BJ (cell line): ENCODE measurements at regions not wholly inside any gene's neighbourhood (a gene's known extent, or its start where the extent isn't known, plus 50 kb on each side); places are given as distances from the start of the nearest gene placed in this dataset.

ENCODE experiments used
- CTCF ChIA-PET: fragments of 350-600 bp; formaldehyde crosslinking; extraction: SDS; loops from one replicate; lab custom pipeline; 2021; ENCODE audit warnings: antibody characterized with exemption, inconsistent platforms; lab: Yijun Ruan, JAX
- POLR2A ChIA-PET: fragments of 300-600 bp; sonication (Branson Sonifier 250); formaldehyde crosslinking; extraction: SDS; loops from one replicate; lab custom pipeline; 2021; ENCODE audit warnings: antibody characterized with exemption; lab: Charles Lee
- DNase-seq: peaks from one replicate; pipeline ENCODE4 v3.0.0-alpha.2; 2011; ENCODE audit warnings: low read depth
- H3K27me3 ChIP-seq: 2 replicates; pipeline ENCODE4 v1.6.0; 2011; ENCODE audit warnings: low read length; ENCODE audit not compliant: control insufficient read depth, insufficient read depth
- H3K36me3 ChIP-seq: 2 replicates; pipeline ENCODE4 v1.5.1; 2011; ENCODE audit warnings: low read length; ENCODE audit not compliant: control insufficient read depth, insufficient read depth
- H3K4me3 ChIP-seq: 2 replicates; pipeline ENCODE4 v1.5.1; 2011; ENCODE audit warnings: low read depth, mild to moderate bottlenecking, control low read depth, low read length
- TF ChIP-seq, protein P1 (sequence below): IDR thresholded peaks from 2 replicates; pipeline ENCODE4 v1.5.1; 2011; ENCODE audit warnings: low read depth, mild to moderate bottlenecking, control low read depth, inconsistent platforms, low read length, moderate library complexity; ENCODE audit not compliant: insufficient read depth

- POLR2A ChIA-PET: no interaction called here
Measured at GRCh38 chr5:96264047-96264446, 169.0 kb downstream of the PCSK1 start.

DNA sequence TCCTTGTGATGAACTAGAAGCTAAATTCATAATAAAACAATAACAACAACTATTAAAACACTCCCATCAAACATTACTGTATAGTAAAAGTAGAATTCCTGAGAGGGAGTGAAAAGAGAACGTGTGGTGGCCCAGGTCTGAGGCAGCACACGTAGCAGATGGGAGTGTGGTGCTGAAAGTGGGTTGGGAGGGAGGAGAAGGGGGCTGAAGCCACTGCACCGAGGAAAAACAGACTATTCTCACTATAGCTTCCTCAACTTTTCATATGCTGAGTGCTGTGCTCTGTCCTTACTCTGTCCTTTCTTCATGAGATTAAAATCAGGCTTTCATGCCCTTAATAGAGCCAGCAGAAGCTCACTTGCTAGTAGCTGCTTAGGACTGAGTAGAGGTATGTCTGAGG, 170.9 kb downstream of the PCSK1 start:
- TF ChIP-seq, protein P1, sequence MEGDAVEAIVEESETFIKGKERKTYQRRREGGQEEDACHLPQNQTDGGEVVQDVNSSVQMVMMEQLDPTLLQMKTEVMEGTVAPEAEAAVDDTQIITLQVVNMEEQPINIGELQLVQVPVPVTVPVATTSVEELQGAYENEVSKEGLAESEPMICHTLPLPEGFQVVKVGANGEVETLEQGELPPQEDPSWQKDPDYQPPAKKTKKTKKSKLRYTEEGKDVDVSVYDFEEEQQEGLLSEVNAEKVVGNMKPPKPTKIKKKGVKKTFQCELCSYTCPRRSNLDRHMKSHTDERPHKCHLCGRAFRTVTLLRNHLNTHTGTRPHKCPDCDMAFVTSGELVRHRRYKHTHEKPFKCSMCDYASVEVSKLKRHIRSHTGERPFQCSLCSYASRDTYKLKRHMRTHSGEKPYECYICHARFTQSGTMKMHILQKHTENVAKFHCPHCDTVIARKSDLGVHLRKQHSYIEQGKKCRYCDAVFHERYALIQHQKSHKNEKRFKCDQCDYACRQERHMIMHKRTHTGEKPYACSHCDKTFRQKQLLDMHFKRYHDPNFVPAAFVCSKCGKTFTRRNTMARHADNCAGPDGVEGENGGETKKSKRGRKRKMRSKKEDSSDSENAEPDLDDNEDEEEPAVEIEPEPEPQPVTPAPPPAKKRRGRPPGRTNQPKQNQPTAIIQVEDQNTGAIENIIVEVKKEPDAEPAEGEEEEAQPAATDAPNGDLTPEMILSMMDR: no peak
- H3K27me3 ChIP-seq: no peaks in the 10 kb centered on the region
- CTCF ChIA-PET: interaction anchor here (1.4 to 1.6 kb wide), 2 partner anchors 17 to 31 kb away, joined by 4 read pairs; no protein-coding TSS in a partner anchor
- POLR2A ChIA-PET: interaction anchor here (0.6 kb wide), 1 partner anchor 326 kb away, joined by 3 read pairs; no protein-coding TSS in a partner anchor
- no peak overlapping the region for H3K4me3 ChIP-seq
- no peaks in the 10 kb centered on the region for H3K36me3 ChIP-seq
- DNase-seq: no peak

More at GRCh38 chr5:96264047-96264446, 169.0 kb downstream of the PCSK1 start:
- Histone ChIP-seq H3K27me3 (no peaks in the 10 kb centered on the region), H3K4me3 (no peak overlapping the region), H3K36me3 (no peaks in the 10 kb centered on the region)
- no peak for DNase-seq
- TF ChIP-seq, protein P1: no peak
- CTCF ChIA-PET: no interaction called here

DNA sequence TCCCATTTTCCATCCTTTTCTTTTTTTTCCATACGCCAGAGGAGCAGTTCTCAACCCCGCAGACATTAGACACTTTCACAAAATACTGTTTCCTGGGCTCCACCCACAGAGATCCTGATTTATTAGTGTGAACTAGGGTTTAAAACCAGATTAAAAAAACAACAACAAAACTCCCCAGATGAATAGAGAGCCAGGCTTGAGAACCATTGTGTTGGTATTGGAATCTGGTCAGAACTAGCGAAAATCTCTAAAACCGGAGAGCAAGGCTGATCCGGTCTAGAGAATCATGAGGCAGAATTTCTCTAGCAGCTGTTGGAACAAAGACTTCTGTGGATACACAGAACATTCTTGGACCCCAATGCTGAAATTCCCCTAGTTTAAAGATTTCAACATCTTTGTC, 173.0 kb downstream of the PCSK1 start:
- POLR2A ChIA-PET: no interaction called here
- Histone ChIP-seq H3K27me3 (no peaks in the 10 kb centered on the region), H3K36me3 (no peaks in the 10 kb centered on the region), H3K4me3 (no peak overlapping the region)
- TF ChIP-seq, protein P1: no peak
- no peak for DNase-seq
- CTCF ChIA-PET: interaction anchor here (1.0 to 1.4 kb wide), 4 partner anchors 9 to 25 kb away, joined by 3 to 5 read pairs (median 3); no protein-coding TSS in a partner anchor

GRCh38 chr5:96259151-96259772, 173.8 kb downstream of the PCSK1 start:
- TF ChIP-seq, protein P1: no peak
- no peaks in the 10 kb centered on the region for H3K36me3 ChIP-seq
- H3K4me3 ChIP-seq: no peak overlapping the region
- POLR2A ChIA-PET: no interaction called here
- CTCF ChIA-PET: interaction anchor here (2.2 kb wide), 1 partner anchor 77 kb away, joined by 10 read pairs; no protein-coding TSS in a partner anchor
- H3K27me3 ChIP-seq: no peaks in the 10 kb centered on the region
- no peak for DNase-seq

DNA sequence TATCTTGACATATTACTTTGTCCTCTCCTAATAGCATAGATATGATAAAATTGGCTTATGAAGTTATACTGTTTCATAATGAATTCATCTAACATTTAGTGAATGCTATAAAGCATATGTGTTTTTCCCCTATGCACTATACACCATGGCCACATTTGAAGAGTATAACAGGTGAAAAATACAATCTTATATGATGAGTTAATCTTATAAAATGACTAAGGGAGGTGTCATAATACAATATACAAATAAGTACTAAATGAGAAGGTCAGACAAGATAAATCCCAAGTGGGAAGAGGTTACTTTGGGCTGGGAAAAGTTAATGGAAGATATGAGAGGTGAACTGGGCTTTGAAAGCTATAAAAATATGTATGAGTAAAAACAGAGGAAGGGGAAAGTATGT, 174.4 kb downstream of the PCSK1 start:
- H3K27me3 ChIP-seq: no peaks in the 10 kb centered on the region
- DNase-seq: no peak
- TF ChIP-seq, protein P1: no peak
- ChIA-PET CTCF (interaction anchor here (2.2 kb wide), 1 partner anchor 77 kb away, joined by 10 read pairs; no protein-coding TSS in a partner anchor), POLR2A (no interaction called here)
- no peaks in the 10 kb centered on the region for H3K36me3 ChIP-seq
- no peak overlapping the region for H3K4me3 ChIP-seq
